Gastroesophageal sphincter (tissue), 3 donors: ENCODE measurements at regions not wholly inside any gene's neighbourhood (a gene's known extent, or its start where the extent isn't known, plus 50 kb on each side); places are given as distances from the start of the nearest gene placed in this dataset.

ENCODE experiments used
- EP300 ChIP-seq: sonication (generic); formaldehyde crosslinking; IDR thresholded peaks from one replicate; pipeline ENCODE4 v1.6.1; 2017; ENCODE audit warnings: antibody characterized with exemption, mild to moderate bottlenecking
- POLR2A ChIP-seq, 2 donors: fragments of 450-650 bp; IDR thresholded peaks; one replicate each; pipeline ENCODE4 v1.6.1; 2017; ENCODE audit warnings: antibody characterized with exemption in 2 of 2, mild to moderate bottlenecking in 2 of 2, moderate library complexity in 1 of 2
- POLR2AphosphoS5 ChIP-seq: sonication (generic); formaldehyde crosslinking; IDR thresholded peaks from one replicate; pipeline ENCODE4 v1.6.1; 2017; ENCODE audit warnings: antibody characterized with exemption
- TF ChIP-seq, protein P1 (sequence below), 4 experiments: fragments of 200-600 bp in 2 of 4; fragments of 450-650 bp in 2 of 4; sonication (generic) in 1 of 4; IDR thresholded peaks; one replicate each; pipeline ENCODE4 v1.5.1; 2017 to 2019; ENCODE audit warnings: antibody characterized with exemption in 4 of 4, mild to moderate bottlenecking in 2 of 4, moderate library complexity in 2 of 4

DNA sequence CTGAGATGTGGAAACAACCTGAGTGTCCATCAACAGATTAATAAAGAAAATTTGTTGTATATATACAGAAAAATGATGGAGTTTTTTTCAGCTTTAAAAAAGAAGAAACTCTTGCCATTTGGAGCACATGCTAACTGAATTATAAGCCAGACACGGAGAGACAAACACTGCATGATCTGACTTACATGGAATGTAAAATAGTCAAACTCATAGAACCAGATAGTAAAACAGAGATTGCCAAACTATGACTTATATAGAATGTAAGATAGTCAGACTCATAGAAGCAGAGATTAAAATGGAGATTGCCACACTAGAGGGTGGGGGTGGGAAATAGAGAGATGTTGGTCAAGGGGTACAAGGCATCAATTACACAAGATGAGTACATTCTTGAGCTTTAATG, 1786.6 kb downstream of the PLA2G4A start:
- TF ChIP-seq, protein P1, sequence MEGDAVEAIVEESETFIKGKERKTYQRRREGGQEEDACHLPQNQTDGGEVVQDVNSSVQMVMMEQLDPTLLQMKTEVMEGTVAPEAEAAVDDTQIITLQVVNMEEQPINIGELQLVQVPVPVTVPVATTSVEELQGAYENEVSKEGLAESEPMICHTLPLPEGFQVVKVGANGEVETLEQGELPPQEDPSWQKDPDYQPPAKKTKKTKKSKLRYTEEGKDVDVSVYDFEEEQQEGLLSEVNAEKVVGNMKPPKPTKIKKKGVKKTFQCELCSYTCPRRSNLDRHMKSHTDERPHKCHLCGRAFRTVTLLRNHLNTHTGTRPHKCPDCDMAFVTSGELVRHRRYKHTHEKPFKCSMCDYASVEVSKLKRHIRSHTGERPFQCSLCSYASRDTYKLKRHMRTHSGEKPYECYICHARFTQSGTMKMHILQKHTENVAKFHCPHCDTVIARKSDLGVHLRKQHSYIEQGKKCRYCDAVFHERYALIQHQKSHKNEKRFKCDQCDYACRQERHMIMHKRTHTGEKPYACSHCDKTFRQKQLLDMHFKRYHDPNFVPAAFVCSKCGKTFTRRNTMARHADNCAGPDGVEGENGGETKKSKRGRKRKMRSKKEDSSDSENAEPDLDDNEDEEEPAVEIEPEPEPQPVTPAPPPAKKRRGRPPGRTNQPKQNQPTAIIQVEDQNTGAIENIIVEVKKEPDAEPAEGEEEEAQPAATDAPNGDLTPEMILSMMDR (IDR thresholded peaks at IDR 0.05): no peak
- TF ChIP-seq POLR2A (IDR thresholded peaks at IDR 0.05): no peak
- TF ChIP-seq POLR2AphosphoS5: no peak
- TF ChIP-seq EP300: no peak
